HepG2 (cell line): ENCODE measurements at regions not wholly inside any gene's neighbourhood (a gene's known extent, or its start where the extent isn't known, plus 50 kb on each side); places are given as distances from the start of the nearest gene placed in this dataset.

Source experiments
- REXO4 ChIP-seq: sonication (generic); formaldehyde crosslinking; IDR thresholded peaks from 2 replicates; pipeline ENCODE4 v1.8.0; 2022; ENCODE audit warnings: missing genetic modification reagents, mild to moderate bottlenecking, borderline replicate concordance
- SAFB2 ChIP-seq: sonication (generic); formaldehyde crosslinking; IDR thresholded peaks from 2 replicates; pipeline ENCODE4 v1.5.1; 2020; ENCODE audit warnings: missing genetic modification reagents, low read depth, mild to moderate bottlenecking, borderline replicate concordance

DNA sequence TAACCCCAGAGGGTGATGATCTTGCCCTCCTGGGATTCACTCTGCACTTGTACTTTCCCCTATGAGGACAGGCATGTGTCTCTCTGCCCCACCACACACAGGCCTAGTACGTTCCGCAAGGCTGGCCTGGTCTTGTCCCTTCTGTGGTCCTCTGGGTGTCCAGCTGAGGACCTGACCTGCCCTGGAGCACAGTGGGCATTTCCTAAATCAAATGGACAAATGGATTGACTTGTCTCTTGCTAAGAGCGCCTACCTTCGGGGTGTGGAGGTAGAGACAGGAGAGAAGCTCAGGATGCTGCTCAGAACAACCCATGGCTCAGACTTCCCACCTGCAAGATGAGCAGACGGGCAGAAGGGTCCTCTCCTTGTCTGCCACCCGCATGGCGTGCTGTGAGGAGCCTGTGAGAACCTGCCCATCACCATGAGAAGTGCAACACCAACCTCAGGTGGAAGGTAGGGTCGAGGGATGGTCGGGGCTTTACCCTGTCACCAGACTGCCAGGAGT, 133.6 kb downstream of the MYCN start:
- no peak for TF ChIP-seq SAFB2
- no peak for TF ChIP-seq REXO4
